ENCODE measurements at regions not wholly inside any gene's neighbourhood (a gene's known extent, or its start where the extent isn't known, plus 50 kb on each side); places are given as distances from the start of the nearest gene placed in this dataset.

- DNase-seq, result no peak
Observed at GRCh38 chrY:12598783-12599182, 102.2 kb upstream of the USP9Y start.

GRCh38 chrY:12605426-12605825 is 95.6 kb upstream of the USP9Y start:
- DNase-seq, result no peak

GRCh38 chrY:12610861-12611260 is 90.2 kb upstream of the USP9Y start:
- no peak for DNase-seq

- DNase-seq, result no peak
Observed at GRCh38 chrY:12615733-12616446, 85.1 kb upstream of the USP9Y start.

GRCh38 chrY:12621454-12622081 is 79.5 kb upstream of the USP9Y start:
- DNase-seq, result peak; percentile 0

GRCh38 chrY:12623204-12623603 is 77.8 kb upstream of the USP9Y start:
- no peak for DNase-seq

GRCh38 chrY:12642986-12643385 is 58.0 kb upstream of the USP9Y start:
- no peak for DNase-seq

- DNase-seq, result no peak
Observed at GRCh38 chrY:12643693-12644348, 57.2 kb upstream of the USP9Y start.

GRCh38 chrY:12651095-12651494 is 49.9 kb upstream of the USP9Y start:
- DNase-seq, result no peak

All from NCI-H446 treated with DMSO at 0.1 percent for 48 hours (cell line).